ENCODE measurements at regions not wholly inside any gene's neighbourhood (a gene's known extent, or its start where the extent isn't known, plus 50 kb on each side); places are given as distances from the start of the nearest gene placed in this dataset.

GRCh38 chr7:97466071-97466470 lies 265.8 kb upstream of the TAC1 start:
- FAIRE-seq (no peak), DNase-seq (ENCODE audit: low spot score) (no peak)

GRCh38 chr7:97466999-97467740 lies 264.7 kb upstream of the TAC1 start:
- FAIRE-seq (no peak), DNase-seq (ENCODE audit: low spot score) (no peak)

DNA sequence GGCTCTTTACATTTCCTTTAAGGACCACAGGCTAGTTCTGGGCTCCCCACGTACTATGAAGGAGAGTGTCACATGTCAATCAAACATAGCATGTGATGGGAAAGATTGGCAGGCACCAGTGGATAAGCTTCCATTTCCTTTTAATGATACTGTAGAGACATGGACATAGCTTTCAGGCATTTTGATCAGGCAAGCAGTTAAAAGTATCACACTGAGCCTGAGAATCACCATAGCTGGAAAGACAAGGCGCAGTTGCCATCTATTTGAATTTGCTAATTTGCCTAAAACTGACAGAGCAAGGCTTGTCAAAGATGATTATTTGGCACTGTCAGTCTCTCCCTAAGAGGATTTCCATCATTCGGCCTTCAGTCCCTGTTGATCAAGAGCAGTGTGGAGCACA lies 263.4 kb upstream of the TAC1 start:
- DNase-seq (ENCODE audit: low spot score) = no peak
- no peak for FAIRE-seq

DNA sequence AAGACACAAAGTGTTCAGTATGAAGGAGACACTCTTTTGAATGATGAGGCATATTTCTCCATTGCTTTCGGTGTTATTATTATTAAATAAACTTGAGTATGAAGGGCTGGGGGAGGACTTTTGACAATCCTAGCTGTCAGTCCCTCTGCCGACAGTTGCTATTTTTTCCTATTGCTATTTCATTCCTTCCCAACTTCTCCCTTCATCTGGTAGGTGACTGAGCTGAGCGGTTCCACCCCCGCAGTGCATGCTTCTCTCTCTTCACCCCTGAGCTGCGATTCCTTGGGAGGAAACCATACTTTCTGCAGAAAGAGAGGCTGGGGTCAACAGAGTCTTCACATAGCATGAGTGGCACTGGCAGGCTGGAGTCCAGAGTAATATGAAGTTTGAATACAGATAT lies 261.2 kb upstream of the TAC1 start:
- FAIRE-seq = no peak

DNA sequence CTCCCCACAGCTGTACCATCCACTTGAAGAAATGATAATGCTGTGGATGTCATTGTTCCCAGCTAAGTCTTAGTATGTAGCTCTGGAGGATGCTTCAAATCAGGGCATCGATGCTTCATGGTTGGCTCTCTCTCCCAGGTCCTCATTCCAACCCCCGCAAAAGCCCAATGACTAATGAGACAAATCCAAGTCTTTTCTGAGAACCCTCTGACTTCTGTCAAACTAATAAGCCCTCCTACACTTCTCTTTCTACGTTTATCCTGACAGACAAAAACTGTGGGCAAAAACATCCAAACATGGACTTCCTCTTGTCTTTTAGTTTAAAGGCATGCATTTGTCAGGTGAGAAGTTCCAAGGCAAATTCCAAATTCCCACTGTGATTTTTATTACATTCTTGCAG lies 260.4 kb upstream of the TAC1 start:
- FAIRE-seq (no peak), DNase-seq (ENCODE audit: low spot score) (no peak)

More for the DNA sequence above, 261.2 kb upstream of the TAC1 start:
- DNase-seq (ENCODE audit: low spot score) = no peak

DNA sequence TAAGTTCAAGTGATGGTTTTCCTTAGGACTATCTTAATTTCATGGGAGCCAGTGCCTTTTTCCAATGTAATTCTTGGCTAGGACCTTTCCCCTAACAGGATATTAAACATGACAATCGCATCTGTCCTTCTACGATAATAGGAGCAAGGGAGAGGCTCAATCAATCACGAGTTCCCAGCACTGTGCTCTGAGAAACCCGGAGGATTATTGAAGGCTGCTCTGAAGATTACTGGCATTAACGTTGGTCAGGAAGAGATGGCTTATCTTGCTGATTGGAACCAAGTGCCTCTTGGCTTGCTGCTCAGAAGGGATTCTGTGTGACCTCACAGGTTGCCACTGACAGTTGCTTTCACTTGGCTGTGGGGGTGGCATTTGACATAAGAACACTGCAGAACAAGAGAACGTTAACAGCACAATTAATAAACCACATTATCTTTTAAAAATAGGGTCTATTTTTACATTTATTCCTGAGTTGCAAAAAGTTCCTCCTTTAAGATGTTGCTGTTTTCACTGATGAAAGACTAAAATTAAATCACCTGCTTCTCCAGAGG lies 252.1 kb upstream of the TAC1 start:
- no peak for FAIRE-seq
- no peak for DNase-seq (ENCODE audit: low spot score)

DNA sequence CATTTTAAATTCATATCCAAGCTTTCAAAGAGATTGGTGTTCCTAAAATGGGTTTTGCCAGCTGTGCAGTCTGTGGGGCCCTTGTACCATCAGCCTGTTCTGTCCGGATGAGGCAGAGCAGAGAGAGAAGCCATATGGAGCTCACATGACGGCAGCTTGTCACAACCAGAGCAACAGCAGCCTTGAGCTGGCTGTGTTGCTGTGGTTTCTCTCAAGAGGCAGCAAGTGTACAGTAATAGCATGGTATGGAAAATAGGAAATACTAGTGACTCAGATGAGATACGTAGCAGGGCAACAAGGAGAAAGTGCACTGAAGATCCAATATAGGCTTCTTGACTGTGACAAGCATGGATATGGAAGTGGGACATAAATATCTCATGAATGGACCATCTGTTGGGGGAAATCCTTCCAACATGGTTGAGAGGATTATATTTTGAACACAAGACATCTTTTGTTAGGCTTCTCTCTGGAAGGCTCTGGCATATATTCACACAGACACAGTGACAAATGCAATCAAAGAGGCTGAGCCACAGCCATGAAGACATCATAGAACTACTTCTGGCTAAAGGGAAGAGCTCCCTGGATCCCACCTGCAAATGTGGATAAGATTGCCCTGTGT lies 251.0 kb upstream of the TAC1 start:
- DNase-seq (ENCODE audit: low spot score) = no peak
- FAIRE-seq = no peak

DNA sequence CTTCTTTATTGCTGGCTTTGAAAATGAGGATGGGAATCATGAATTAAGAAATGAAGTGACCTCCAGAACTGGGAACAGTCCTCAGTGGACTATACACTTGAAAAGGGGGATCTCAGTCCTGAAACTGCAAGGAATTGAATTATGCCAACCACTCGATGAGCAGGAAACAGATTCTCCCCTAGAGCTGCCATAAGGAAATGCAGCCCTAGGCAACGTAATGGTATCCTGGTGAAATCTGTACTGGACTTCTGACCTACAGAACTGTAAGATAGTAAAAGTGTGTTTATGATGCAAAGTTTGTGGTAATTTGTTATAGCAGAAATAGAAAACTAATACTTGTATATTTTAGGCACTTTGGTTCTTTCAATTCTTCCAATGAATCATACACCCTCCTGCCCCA lies 236.4 kb upstream of the TAC1 start:
- FAIRE-seq = no peak
- DNase-seq (ENCODE audit: low spot score) = no peak

GRCh38 chr7:97499204-97499603 lies 232.7 kb upstream of the TAC1 start:
- FAIRE-seq (peak; percentile 38), DNase-seq (ENCODE audit: low spot score) (no peak)

DNA sequence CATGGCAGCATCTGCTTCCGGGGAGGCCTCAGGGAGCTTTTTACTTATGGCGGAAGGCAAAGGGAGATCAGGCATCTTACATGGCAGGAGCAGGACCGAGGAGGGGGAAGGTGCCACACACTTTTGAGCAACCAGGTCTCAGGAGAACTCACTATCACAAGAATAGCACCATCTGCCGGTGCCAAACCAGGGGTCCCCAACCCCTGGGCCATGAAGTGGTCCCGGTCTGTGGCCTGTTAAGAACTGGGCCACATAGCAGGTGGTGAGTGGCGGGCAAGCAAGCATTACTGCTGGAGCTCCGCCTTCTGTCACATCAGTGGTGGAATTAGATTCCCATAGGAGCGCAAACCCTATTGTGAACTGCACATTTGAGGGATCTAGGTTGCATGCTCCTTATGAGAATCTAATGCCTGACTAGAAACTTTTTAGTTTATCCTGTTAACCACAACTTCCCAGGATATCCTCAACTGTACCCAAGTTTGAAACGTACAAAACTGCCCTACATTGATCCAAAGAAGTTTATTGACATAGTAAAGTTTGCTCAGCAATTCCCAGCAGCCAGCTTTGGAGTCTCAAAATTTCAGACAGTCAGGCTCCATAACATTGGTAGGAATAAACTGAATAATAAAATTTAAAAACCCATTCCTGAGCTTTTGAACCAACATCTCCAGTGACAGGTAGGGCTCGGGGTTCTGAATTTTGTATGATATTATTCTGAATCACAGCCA lies 228.4 kb upstream of the TAC1 start:
- DNase-seq (ENCODE audit: low spot score) (no peak), FAIRE-seq (no peak)

- FAIRE-seq = no peak
Measured at GRCh38 chr7:97506728-97507127, 225.2 kb upstream of the TAC1 start.

DNA sequence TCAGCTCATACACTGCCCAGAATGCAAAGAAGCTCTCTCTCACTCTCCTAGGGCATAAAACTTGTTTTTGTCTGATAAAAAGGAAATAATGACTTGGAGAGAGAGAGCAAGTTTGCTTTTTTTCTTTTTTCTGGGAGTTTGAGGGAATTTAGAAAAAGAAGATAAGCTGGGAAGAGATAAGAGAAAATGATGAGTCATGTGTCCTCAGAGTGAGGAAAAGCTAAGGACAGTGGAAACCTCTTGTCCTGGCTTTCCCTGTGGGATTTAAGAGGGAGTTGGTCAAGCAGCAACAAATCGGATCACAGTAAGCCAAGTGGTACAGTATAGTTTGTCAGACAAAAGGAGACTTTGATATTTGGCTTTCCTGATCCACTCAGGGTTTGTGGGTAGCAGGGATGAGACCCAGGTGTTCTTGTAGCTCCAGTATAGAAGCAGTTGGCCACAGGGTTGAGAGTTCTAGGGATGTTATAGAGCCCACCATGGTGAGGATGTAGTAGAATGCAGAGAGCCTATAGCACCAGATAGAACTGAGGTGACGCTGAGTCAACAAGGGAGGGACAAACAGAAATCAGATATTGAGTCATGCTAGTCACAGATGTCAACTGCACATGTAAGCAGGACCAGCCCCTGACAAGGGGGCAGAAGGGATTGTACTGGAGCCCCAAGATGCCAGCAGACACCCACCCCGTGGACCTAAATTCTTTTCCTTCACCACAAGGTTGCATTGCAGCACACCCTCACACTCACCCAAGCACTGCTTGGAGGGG lies 219.3 kb upstream of the TAC1 start:
- no peak for DNase-seq (ENCODE audit: low spot score)
- FAIRE-seq = no peak

More at GRCh38 chr7:97506728-97507127, 225.2 kb upstream of the TAC1 start:
- DNase-seq (ENCODE audit: low spot score) = no peak

GRCh38 chr7:97513326-97513725 lies 218.6 kb upstream of the TAC1 start:
- no peak for FAIRE-seq

DNA sequence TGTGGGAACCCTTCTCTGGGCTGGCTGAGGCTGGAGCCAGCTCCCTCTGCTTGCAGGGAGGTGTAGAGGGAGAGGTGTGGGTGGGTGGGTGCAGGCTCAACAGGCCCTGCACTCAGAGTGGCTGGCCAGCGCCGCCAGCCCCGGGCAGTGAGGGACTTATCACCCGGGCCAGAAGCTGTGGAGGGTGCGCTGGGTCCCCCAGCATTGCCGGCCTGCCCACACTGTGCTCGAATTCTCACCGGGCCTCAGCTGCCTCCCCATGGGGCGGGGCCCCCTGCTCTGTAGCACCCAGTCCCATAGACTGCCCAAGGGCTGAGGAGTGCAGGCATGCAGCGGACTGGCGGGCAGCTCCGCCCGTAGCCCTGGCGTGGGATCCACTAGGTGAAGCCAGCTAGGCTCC lies 190.7 kb upstream of the TAC1 start:
- DNase-seq (ENCODE audit: low spot score) = no peak
- no peak for FAIRE-seq

More at GRCh38 chr7:97513326-97513725, 218.6 kb upstream of the TAC1 start:
- DNase-seq (ENCODE audit: low spot score) = no peak

GRCh38 chr7:97555857-97556421 lies 175.9 kb upstream of the TAC1 start:
- FAIRE-seq (no peak), DNase-seq (ENCODE audit: low spot score) (no peak)

DNA sequence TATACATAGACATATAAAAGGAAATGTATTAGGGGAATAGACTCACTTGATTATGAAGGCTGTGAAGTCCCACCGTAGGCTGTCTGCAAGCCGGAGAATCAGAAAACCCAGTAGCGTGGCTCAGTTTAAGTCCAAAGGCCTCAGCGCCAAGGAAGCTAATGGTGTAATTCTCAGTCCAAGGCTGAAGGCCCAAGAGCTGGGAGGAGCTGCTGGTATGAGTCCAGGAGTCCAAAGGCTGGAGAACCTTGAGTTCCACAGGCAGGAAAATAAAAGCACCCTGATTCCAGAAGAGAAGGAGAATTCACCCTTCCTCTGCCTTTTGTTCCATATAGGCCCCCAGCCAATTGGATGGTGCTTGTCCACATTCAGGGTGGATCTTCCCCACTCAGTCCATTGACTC lies 166.2 kb upstream of the TAC1 start:
- DNase-seq (ENCODE audit: low spot score) (no peak), FAIRE-seq (no peak)

DNA sequence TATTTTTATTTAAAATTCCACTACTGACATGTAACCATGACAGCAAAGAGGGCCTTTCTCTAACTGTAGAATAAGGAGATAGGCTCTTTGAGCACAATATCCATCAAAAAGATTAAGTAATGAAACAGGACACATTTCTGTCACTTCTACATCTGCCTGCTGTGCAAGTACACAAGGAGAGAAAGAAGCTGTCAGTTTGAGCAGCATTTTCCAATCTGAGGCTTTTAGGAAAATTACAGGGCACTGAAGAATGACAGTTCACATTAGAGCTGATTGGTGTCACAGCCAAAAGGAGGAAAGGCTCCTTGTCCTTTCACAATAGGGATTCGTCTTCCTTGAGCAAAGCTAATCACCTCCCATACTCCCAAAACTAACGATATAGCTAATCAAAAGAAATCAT lies 158.8 kb upstream of the TAC1 start:
- FAIRE-seq = no peak
- DNase-seq (ENCODE audit: low spot score) = no peak

- FAIRE-seq (no peak), DNase-seq (ENCODE audit: low spot score) (no peak)
Measured at GRCh38 chr7:97576043-97576442, 155.8 kb upstream of the TAC1 start.

GRCh38 chr7:97578225-97578624 lies 153.7 kb upstream of the TAC1 start:
- DNase-seq (ENCODE audit: low spot score) (no peak), FAIRE-seq (no peak)

DNA sequence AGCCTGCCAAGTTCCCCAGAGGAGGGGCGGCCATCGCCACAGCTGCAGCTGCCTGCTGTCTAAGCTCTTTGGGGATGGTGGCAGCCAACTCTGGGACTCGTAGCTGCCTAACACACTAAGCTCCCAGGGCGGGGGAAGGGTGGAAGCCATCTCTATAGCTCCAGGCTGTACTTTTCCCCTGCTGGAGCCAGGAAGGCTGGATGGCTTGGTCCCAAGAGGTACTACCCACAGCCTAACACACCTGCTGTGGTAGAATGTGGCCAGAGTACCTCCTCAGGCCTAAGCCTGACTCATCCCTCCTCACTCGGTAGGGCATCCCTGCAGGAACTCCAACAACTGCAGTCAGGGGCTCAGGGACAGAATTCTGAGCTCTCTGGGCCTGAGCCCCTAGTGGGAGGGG lies 151.7 kb upstream of the TAC1 start:
- DNase-seq (ENCODE audit: low spot score) (no peak), FAIRE-seq (no peak)

GRCh38 chr7:97595439-97595838 lies 136.4 kb upstream of the TAC1 start:
- DNase-seq (ENCODE audit: low spot score) (no peak), FAIRE-seq (no peak)

Measured in RCC 7860 (cell line).